ENCODE measurements at regions not wholly inside any gene's neighbourhood (a gene's known extent, or its start where the extent isn't known, plus 50 kb on each side); places are given as distances from the start of the nearest gene placed in this dataset.

DNA sequence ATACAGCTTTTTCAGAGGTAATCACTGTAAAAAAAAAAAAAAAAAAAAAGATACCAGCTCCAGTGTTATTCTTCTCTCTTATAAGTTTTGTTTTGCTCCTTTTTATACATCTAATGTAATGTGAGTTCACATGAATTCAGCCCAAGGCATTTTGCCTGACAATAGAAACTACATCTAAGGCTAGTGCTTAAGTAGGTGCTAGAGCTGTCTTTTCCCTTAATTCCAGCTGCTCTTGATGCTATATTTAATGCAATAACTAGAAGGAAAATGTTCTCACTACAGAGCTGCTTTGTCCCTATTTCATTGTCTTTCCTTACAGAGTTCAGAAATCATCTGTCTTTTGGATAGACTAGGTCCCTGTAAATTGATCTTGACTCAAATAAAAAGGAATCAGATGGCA lies 150.1 kb downstream of the NAA11 start:
- H3K36me3 ChIP-seq (ENCODE audit: control insufficient read depth, insufficient read depth, low read length), result no peaks in the 10 kb centered on the region
- TF ChIP-seq, protein P1, sequence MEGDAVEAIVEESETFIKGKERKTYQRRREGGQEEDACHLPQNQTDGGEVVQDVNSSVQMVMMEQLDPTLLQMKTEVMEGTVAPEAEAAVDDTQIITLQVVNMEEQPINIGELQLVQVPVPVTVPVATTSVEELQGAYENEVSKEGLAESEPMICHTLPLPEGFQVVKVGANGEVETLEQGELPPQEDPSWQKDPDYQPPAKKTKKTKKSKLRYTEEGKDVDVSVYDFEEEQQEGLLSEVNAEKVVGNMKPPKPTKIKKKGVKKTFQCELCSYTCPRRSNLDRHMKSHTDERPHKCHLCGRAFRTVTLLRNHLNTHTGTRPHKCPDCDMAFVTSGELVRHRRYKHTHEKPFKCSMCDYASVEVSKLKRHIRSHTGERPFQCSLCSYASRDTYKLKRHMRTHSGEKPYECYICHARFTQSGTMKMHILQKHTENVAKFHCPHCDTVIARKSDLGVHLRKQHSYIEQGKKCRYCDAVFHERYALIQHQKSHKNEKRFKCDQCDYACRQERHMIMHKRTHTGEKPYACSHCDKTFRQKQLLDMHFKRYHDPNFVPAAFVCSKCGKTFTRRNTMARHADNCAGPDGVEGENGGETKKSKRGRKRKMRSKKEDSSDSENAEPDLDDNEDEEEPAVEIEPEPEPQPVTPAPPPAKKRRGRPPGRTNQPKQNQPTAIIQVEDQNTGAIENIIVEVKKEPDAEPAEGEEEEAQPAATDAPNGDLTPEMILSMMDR (IDR thresholded peaks at IDR 0.05; ENCODE audit: insufficient read depth, low read length, poor library complexity, severe bottlenecking), result no peak
- no peaks in the 10 kb centered on the region for H3K27me3 ChIP-seq (replicated peaks; ENCODE audit: control insufficient read depth, insufficient read depth, low read length)
- DNase-seq (ENCODE audit: extremely low read depth, insufficient read length), result no peak
- no peak overlapping the region for H3K4me3 ChIP-seq (replicated peaks; ENCODE audit: low read depth, low read length)

DNA sequence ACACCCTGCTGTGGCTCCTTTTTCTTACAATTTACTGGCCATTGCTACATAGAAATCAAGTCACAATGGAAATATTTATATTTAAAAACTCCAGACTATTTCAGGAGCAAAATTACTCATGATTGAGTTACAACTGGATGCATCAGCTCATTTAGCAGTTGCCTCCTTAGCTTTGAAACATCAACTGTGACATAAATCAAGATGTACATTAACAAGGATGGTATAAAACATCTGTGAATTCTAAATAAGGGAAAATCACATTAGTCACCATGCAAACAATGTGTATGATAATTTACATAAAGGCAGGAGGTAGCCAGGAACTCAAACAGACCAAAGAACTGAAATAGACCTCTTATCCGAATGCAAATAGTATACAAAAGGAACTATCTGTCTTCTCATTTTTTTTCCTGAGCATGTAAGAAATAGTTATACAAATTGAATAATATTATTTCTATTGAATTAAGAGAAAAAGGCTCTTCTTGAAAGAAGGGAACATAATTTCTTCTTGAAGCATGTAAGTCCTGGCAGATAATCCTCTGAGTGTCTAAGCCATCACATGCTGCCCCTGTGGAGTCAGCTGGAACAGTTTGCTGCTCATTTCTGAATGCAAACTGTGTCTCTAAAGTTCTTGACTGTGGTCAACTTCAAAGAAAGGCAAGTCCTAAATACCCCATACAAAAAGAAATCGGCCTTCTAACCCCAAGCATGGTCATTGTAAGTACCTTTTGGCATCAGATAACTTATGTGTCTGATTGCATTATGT lies 151.2 kb downstream of the NAA11 start:
- no peaks in the 10 kb centered on the region for H3K27me3 ChIP-seq (replicated peaks; ENCODE audit: control insufficient read depth, insufficient read depth, low read length)
- TF ChIP-seq, protein P1 (IDR thresholded peaks at IDR 0.05; ENCODE audit: insufficient read depth, low read length, poor library complexity, severe bottlenecking), result no peak
- H3K36me3 ChIP-seq (ENCODE audit: control insufficient read depth, insufficient read depth, low read length), result no peaks in the 10 kb centered on the region
- no peak overlapping the region for H3K4me3 ChIP-seq (replicated peaks; ENCODE audit: low read depth, low read length)
- DNase-seq (ENCODE audit: extremely low read depth, insufficient read length), result no peak

DNA sequence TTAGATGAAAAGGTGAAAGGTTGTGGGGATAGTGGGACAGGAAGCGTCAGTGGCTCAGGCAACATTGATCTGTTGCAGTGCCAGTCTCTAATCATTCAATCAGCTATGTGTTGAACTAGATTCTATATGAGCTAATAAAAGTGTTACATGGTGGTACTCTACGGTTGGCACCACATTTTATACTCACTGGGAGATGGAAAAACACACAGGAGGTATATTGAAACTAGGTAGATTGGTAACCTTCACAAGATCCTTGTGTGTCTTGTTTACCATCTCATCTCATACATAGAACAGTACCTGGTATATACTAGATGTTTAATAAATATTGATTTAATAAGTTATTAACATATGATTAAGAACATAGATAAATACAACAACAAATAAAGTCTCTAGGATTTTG lies 152.7 kb downstream of the NAA11 start:
- no peaks in the 10 kb centered on the region for H3K27me3 ChIP-seq (replicated peaks; ENCODE audit: control insufficient read depth, insufficient read depth, low read length)
- no peak overlapping the region for H3K4me3 ChIP-seq (replicated peaks; ENCODE audit: low read depth, low read length)
- TF ChIP-seq, protein P1 (IDR thresholded peaks at IDR 0.05; ENCODE audit: insufficient read depth, low read length, poor library complexity, severe bottlenecking), result no peak
- no peaks in the 10 kb centered on the region for H3K36me3 ChIP-seq (ENCODE audit: control insufficient read depth, insufficient read depth, low read length)
- no peak for DNase-seq (ENCODE audit: extremely low read depth, insufficient read length)

DNA sequence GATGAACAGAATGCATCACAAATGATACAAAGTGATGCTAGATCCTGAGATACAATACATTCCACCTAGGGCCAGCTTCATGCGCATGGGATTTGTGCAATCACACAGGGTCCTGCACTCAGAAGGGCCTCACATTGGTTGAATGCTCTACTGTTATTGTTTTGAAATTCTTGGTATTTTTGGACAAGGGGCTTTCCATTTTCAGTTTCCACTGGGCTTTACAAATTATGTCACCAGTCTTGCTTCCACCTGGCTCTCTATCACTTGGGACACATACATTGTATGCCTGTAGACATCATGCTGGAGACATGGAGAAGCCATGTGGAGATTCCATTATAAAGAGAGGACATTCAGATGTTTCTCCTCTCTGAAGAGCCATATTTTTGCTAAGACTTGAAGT lies 155.8 kb downstream of the NAA11 start:
- Histone ChIP-seq H3K36me3 (ENCODE audit: control insufficient read depth, insufficient read depth, low read length) (no peaks in the 10 kb centered on the region), H3K4me3 (replicated peaks; ENCODE audit: low read depth, low read length) (no peak overlapping the region), H3K27me3 (replicated peaks; ENCODE audit: control insufficient read depth, insufficient read depth, low read length) (no peaks in the 10 kb centered on the region)
- TF ChIP-seq, protein P1 (IDR thresholded peaks at IDR 0.05; ENCODE audit: insufficient read depth, low read length, poor library complexity, severe bottlenecking), result no peak
- DNase-seq (ENCODE audit: extremely low read depth, insufficient read length), result no peak

DNA sequence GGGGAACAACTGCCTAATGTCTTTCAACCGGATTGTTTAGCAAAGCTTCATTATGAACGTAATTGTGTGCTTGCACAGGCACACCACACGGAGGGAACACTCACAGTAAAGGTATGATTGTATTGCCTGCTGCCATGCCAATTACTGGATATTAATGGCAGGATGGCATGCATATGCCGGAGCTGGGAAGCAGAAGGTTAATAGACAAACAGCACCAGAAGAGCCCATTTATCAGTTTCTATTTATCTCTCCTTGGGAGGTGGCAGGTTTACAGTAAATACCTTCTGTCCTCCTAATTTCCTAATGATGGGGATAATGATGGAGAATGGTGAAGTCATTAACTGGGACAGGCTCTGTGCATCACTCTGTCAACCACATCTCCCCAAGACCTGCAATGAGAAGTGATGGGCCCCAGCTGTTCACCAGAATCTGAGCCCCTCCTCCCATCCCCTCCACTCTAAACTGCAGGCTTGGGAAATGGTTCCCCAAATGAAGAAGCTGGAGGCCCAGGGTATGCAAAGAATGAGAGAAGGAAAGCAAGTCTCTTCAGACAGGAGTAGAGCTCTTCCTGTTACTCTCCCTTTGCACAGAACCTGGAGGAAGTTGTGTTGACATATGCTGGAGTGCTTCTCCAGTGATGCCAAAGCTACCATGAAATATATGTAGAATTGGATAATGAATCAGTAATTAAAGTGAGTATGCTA lies 160.8 kb downstream of the NAA11 start:
- TF ChIP-seq, protein P1 (IDR thresholded peaks at IDR 0.05; ENCODE audit: insufficient read depth, low read length, poor library complexity, severe bottlenecking), result no peak
- H3K4me3 ChIP-seq (replicated peaks; ENCODE audit: low read depth, low read length), result no peak overlapping the region
- no peaks in the 10 kb centered on the region for H3K36me3 ChIP-seq (ENCODE audit: control insufficient read depth, insufficient read depth, low read length)
- DNase-seq (ENCODE audit: extremely low read depth, insufficient read length), result no peak
- no peaks in the 10 kb centered on the region for H3K27me3 ChIP-seq (replicated peaks; ENCODE audit: control insufficient read depth, insufficient read depth, low read length)
